ENCODE measurements at regions not wholly inside any gene's neighbourhood (a gene's known extent, or its start where the extent isn't known, plus 50 kb on each side); places are given as distances from the start of the nearest gene placed in this dataset.

DNA sequence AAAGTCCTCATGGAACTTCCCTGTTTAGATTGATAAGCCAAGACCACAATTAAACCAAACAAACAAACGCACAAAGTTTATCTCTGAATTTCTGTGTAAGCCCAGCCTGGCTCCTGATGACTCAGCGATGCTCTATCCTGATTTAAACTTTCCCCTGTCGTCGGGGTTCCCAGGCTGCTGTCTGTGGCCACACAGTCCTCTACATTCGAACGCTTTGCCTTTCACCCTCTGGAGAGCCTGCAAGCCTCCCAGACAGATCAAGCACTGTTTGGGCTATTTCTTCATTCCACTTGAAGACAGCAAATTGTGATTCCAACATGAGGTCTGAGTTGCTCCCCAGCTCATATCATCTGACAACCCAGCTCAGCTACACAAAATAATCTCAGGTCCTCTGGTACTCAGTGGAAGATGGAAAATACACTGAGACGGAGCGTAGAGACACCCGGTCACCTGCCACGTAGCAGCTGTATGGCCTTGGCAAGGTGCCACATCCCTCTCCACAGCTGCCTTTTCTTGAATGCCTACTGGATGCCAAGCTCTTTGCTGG, 51.2 kb downstream of the CYRIA start:
- H2AFZ ChIP-seq (ENCODE audit: low read length): no peak overlapping the region
- no peak overlapping the region for H3K23ac ChIP-seq (ENCODE audit: insufficient read length, low read depth, low read length)
- Mint-ChIP-seq H3K36me3 (ENCODE audit: insufficient read depth in 1 of 3, low read depth in 3 of 3) (peaks cover 0 to 2% (median 0%) of the 10 kb centered on the region in 3 experiments; a peak in 1 of 7 replicates), H3K27me3 (ENCODE audit: low read depth) (no peaks in the 10 kb centered on the region), H3K4me3 (no peak overlapping the region), H3K9me3 (no peaks in the 10 kb centered on the region; a peak in 2 of 5 replicates), H3K27ac (peak overlapping the region in 2 of 3 experiments; percentile 48 to 82; a peak in 3 of 7 replicates), H3K4me1 (peaks cover 0 to 6% of the 10 kb centered on the region in 2 experiments; a peak in 1 of 4 replicates)
- no peak for DNase-seq
- H4K20me1 ChIP-seq (ENCODE audit: control insufficient read depth, insufficient read depth, insufficient read length): no peaks in the 10 kb centered on the region
- H4K5ac ChIP-seq (ENCODE audit: insufficient read length, low read depth, low read length): no peak overlapping the region
- no peak overlapping the region for H3K4me2 ChIP-seq (ENCODE audit: insufficient read depth, insufficient read length, low read length)
- no peak overlapping the region for H3T11ph ChIP-seq (ENCODE audit: low read length)
- H3K9ac ChIP-seq (ENCODE audit: extremely low read depth, insufficient read length, low read length): no peak overlapping the region
- H2BK5ac ChIP-seq (ENCODE audit: insufficient read length, low read length): no peak overlapping the region
- no peak overlapping the region for H2BK15ac ChIP-seq (ENCODE audit: low read depth, low read length)
- H3K27me3 ChIP-seq (ENCODE audit: insufficient read depth, low read length): no peaks in the 10 kb centered on the region
- H4K8ac ChIP-seq (replicated peaks; ENCODE audit: insufficient read length, low read depth, low read length): no peak overlapping the region
- no peak overlapping the region for H3K27ac ChIP-seq (ENCODE audit: insufficient read length, low read depth, low read length)
- H3K14ac ChIP-seq (ENCODE audit: insufficient read depth, low read length): no peak overlapping the region
- H3K4me1 ChIP-seq (ENCODE audit: insufficient read depth, low read length): no peaks in the 10 kb centered on the region
- no peak overlapping the region for H2AK5ac ChIP-seq (ENCODE audit: insufficient read length, low read length)
- no peaks in the 10 kb centered on the region for H3K79me1 ChIP-seq (ENCODE audit: insufficient read depth, low read depth, low read length, poor library complexity, severe bottlenecking)
- no peak overlapping the region for H4K91ac ChIP-seq (ENCODE audit: insufficient read length, low read depth, low read length)
- no peaks in the 10 kb centered on the region for H3K23me2 ChIP-seq (ENCODE audit: insufficient read length, low read depth, low read length, poor library complexity, severe bottlenecking)
- H2BK20ac ChIP-seq (ENCODE audit: low read depth, low read length, poor library complexity, severe bottlenecking): no peak overlapping the region
- H2BK120ac ChIP-seq (ENCODE audit: low read depth, low read length, poor library complexity, severe bottlenecking): no peak overlapping the region
- H3K56ac ChIP-seq (ENCODE audit: insufficient read length, low read depth, low read length): no peak overlapping the region
- H3K79me2 ChIP-seq (ENCODE audit: insufficient read depth, low read length): no peaks in the 10 kb centered on the region
- no peak overlapping the region for H3K4ac ChIP-seq (ENCODE audit: low read depth, low read length)
- H3K18ac ChIP-seq (ENCODE audit: insufficient read length, low read depth, low read length): no peak overlapping the region
- no CpG with 5 or more reads among the region's 10 CpGs for WGBS (ENCODE audit: extremely low coverage, insufficient read length, low lambda C conversion rate)
- no peak overlapping the region for H2BK12ac ChIP-seq (ENCODE audit: insufficient read length, low read depth, low read length)
- H3K9me3 ChIP-seq (ENCODE audit: control insufficient read depth, low read depth, low read length): no peaks in the 10 kb centered on the region
- TF ChIP-seq, protein P1, sequence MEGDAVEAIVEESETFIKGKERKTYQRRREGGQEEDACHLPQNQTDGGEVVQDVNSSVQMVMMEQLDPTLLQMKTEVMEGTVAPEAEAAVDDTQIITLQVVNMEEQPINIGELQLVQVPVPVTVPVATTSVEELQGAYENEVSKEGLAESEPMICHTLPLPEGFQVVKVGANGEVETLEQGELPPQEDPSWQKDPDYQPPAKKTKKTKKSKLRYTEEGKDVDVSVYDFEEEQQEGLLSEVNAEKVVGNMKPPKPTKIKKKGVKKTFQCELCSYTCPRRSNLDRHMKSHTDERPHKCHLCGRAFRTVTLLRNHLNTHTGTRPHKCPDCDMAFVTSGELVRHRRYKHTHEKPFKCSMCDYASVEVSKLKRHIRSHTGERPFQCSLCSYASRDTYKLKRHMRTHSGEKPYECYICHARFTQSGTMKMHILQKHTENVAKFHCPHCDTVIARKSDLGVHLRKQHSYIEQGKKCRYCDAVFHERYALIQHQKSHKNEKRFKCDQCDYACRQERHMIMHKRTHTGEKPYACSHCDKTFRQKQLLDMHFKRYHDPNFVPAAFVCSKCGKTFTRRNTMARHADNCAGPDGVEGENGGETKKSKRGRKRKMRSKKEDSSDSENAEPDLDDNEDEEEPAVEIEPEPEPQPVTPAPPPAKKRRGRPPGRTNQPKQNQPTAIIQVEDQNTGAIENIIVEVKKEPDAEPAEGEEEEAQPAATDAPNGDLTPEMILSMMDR (conservative IDR thresholded peaks at IDR 0.05): no peak

Measured in H9 (cell line).